H54 (cell line): ENCODE measurements at regions not wholly inside any gene's neighbourhood (a gene's known extent, or its start where the extent isn't known, plus 50 kb on each side); places are given as distances from the start of the nearest gene placed in this dataset.
A peak's percentile ranks its signal among the peaks of the same experiment; 100 is the strongest.

ENCODE experiments used
- DNase-seq: peaks from one replicate; pipeline ENCODE4 v3.0.0; 2011; ENCODE audit warnings: low spot score, mixed read lengths; ENCODE audit not compliant: insufficient read length
- FAIRE-seq: peaks from 3 replicates; lab custom pipeline; 2011; peaks lifted over from hg19 to GRCh38; lab: Jason Lieb, UNC
- POLR2A ChIP-seq: IDR thresholded peaks from 2 replicates; pipeline ENCODE4 v1.6.1; 2011; ENCODE audit warnings: low read depth, mild to moderate bottlenecking, low read length

GRCh38 chr11:38481391-38481790 lies 1883.4 kb upstream of the RAG2 start:
- DNase-seq (no peak), FAIRE-seq (no peak)
- no peak for TF ChIP-seq POLR2A

GRCh38 chr11:38476808-38477575 lies 1879.0 kb upstream of the RAG2 start:
- no peak for DNase-seq
- no peak for FAIRE-seq
- TF ChIP-seq POLR2A, result no peak

- no peak for TF ChIP-seq POLR2A
- DNase-seq, result no peak
- FAIRE-seq, result no peak
Observed at GRCh38 chr11:38461751-38462150, 1863.7 kb upstream of the RAG2 start.

- TF ChIP-seq POLR2A, result no peak
- FAIRE-seq (peak; percentile 97), DNase-seq (peak; percentile 26)
Observed at GRCh38 chr11:38460896-38461295, 1862.9 kb upstream of the RAG2 start.

GRCh38 chr11:38460429-38460828 lies 1862.4 kb upstream of the RAG2 start:
- TF ChIP-seq POLR2A, result no peak
- FAIRE-seq (peak; percentile 94), DNase-seq (no peak)

- DNase-seq, result no peak
Observed at GRCh38 chr11:38456371-38456770, 1858.3 kb upstream of the RAG2 start.

GRCh38 chr11:38448284-38448683 lies 1850.2 kb upstream of the RAG2 start:
- DNase-seq (no peak), FAIRE-seq (peak; percentile 96)
- TF ChIP-seq POLR2A, result no peak

More at GRCh38 chr11:38456371-38456770, 1858.3 kb upstream of the RAG2 start:
- FAIRE-seq, result peak; percentile 88
- TF ChIP-seq POLR2A, result no peak

- no peak for DNase-seq
Observed at GRCh38 chr11:38446336-38446735, 1848.3 kb upstream of the RAG2 start.

GRCh38 chr11:38438091-38438490 lies 1840.1 kb upstream of the RAG2 start:
- no peak for FAIRE-seq
- TF ChIP-seq POLR2A, result no peak
- no peak for DNase-seq

More at GRCh38 chr11:38446336-38446735, 1848.3 kb upstream of the RAG2 start:
- TF ChIP-seq POLR2A, result no peak
- FAIRE-seq, result peak; percentile 94

- no peak for FAIRE-seq
- no peak for TF ChIP-seq POLR2A
- no peak for DNase-seq
Observed at GRCh38 chr11:38425578-38425977, 1827.5 kb upstream of the RAG2 start.

GRCh38 chr11:38423042-38423441 lies 1825.0 kb upstream of the RAG2 start:
- no peak for FAIRE-seq
- no peak for DNase-seq
- TF ChIP-seq POLR2A, result no peak

- DNase-seq, result no peak
- no peak for FAIRE-seq
- TF ChIP-seq POLR2A, result no peak
Observed at GRCh38 chr11:38416141-38416540, 1818.1 kb upstream of the RAG2 start.

- peak; percentile 62 for FAIRE-seq
- no peak for TF ChIP-seq POLR2A
- no peak for DNase-seq
Observed at GRCh38 chr11:38411149-38411548, 1813.1 kb upstream of the RAG2 start.

- no peak for DNase-seq
- TF ChIP-seq POLR2A, result no peak
- peak; percentile 15 for FAIRE-seq
Observed at GRCh38 chr11:38402063-38402462, 1804.0 kb upstream of the RAG2 start.

GRCh38 chr11:38392176-38392575 lies 1794.1 kb upstream of the RAG2 start:
- DNase-seq, result no peak
- peak; percentile 92 for FAIRE-seq
- no peak for TF ChIP-seq POLR2A
